ENCODE measurements at regions not wholly inside any gene's neighbourhood (a gene's known extent, or its start where the extent isn't known, plus 50 kb on each side); places are given as distances from the start of the nearest gene placed in this dataset.

DNA sequence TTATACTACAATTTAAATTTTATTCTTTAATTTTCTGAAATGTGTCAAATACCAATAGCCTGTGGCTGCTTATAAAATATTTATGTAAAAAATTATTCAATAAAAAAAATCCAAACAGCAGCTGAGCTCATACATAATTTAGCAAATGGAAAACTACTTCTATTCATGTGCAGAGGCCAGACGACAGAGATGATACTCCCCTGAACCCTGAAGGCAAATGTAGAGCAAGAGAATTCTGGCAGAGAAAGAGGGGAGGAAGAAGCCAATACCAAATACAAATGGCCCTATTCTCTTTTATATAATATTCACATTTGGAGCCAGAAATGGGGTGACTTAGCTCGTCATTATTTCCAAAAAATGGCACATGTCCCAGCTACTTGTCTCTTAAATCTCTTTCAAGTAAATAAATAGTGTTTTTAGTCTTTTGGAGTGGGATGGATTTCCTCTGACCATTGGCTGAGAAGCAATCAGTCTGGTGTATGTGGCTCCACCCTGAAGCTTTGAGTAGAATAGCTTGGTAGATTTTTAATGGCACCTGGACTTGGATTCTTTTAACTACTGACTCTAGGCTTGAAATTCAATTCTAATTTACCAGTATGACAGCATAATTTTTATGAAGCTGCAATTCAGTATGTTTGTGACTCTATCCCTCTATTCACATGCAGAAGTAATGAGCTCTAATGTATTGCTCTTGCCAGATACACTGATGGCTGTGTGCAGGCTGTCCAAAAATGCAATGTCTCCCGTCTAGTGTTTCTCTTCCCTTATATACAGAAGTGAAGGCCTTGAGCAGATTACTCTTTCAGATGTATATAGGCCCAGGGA lies 113.4 kb upstream of the SCAF11 start:
- TF ChIP-seq TAF1 (IDR thresholded peaks at IDR 0.05; ENCODE audit: borderline replicate concordance, low read depth, low read length) (no peak), POLR2AphosphoS5 (IDR thresholded peaks at IDR 0.05; ENCODE audit: low read depth, low read length) (no peak), CTCF (IDR thresholded peaks at IDR 0.05) (no peak), RXRA (IDR thresholded peaks at IDR 0.05; ENCODE audit: borderline replicate concordance, low read depth) (no peak), REST (IDR thresholded peaks at IDR 0.05; ENCODE audit: low read depth, low read length) (no peak), USF1 (IDR thresholded peaks at IDR 0.05; ENCODE audit: borderline replicate concordance, low read depth) (no peak), GABPA (IDR thresholded peaks at IDR 0.05; ENCODE audit: low read depth) (no peak), RFX5 (IDR thresholded peaks at IDR 0.05; ENCODE audit: low read length) (no peak)

Data from SK-N-SH (cell line).